Glomerular endothelial cell (primary cell): ENCODE measurements at regions not wholly inside any gene's neighbourhood (a gene's known extent, or its start where the extent isn't known, plus 50 kb on each side); places are given as distances from the start of the nearest gene placed in this dataset.

Experiments used
- DNase-seq: peaks from one replicate; pipeline ENCODE4 v3.0.0-alpha.2; 2011; ENCODE audit warnings: low read depth, low spot score; ENCODE audit errors: extremely low read depth

GRCh38 chr9:84123648-84124406 is 143.2 kb downstream of the RMI1 start:
- DNase-seq: no peak

- no peak for DNase-seq
Measured at GRCh38 chr9:84125046-84125445, 144.4 kb downstream of the RMI1 start.

GRCh38 chr9:84129529-84129928 is 148.9 kb downstream of the RMI1 start:
- no peak for DNase-seq

GRCh38 chr9:84136119-84136868 is 155.7 kb downstream of the RMI1 start:
- DNase-seq: no peak

- DNase-seq: no peak
Measured at GRCh38 chr9:84137968-84138367, 157.4 kb downstream of the RMI1 start.

- DNase-seq: no peak
Measured at GRCh38 chr9:84138541-84138940, 157.9 kb downstream of the RMI1 start.

- DNase-seq: peak; percentile 72
Measured at GRCh38 chr9:84139296-84140070, 158.9 kb downstream of the RMI1 start.

GRCh38 chr9:84140535-84141101 is 160.0 kb downstream of the RMI1 start:
- no peak for DNase-seq

GRCh38 chr9:84141741-84142370 is 161.3 kb downstream of the RMI1 start:
- no peak for DNase-seq

- no peak for DNase-seq
Measured at GRCh38 chr9:84145031-84145430, 164.4 kb downstream of the RMI1 start.

- DNase-seq: no peak
Measured at GRCh38 chr9:84145780-84146179, 165.2 kb downstream of the RMI1 start.

- no peak for DNase-seq
Measured at GRCh38 chr9:84146893-84147710, 166.5 kb downstream of the RMI1 start.

- no peak for DNase-seq
Measured at GRCh38 chr9:84151236-84151635, 170.6 kb downstream of the RMI1 start.

GRCh38 chr9:84151640-84152039 is 171.0 kb downstream of the RMI1 start:
- DNase-seq: no peak

- DNase-seq: no peak
Measured at GRCh38 chr9:84152204-84152603, 171.6 kb downstream of the RMI1 start.

GRCh38 chr9:84153885-84154284 is 173.3 kb downstream of the RMI1 start:
- no peak for DNase-seq

GRCh38 chr9:84154320-84154719 is 173.7 kb downstream of the RMI1 start:
- DNase-seq: no peak

- DNase-seq: no peak
Measured at GRCh38 chr9:84163052-84163650, 177.4 kb downstream of the SLC28A3 start.

- DNase-seq: no peak
Measured at GRCh38 chr9:84166891-84167290, 173.7 kb downstream of the SLC28A3 start.
